T-helper 1 cell treated with Interleukin-12 subunit alpha and Interleukin-12 subunit beta and Interleukin-4 antibody, amounts not matched to agents 30 μg/mL and 1 μg/mL, for 36 hours (primary cell): ENCODE measurements at regions not wholly inside any gene's neighbourhood (a gene's known extent, or its start where the extent isn't known, plus 50 kb on each side); places are given as distances from the start of the nearest gene placed in this dataset.

ENCODE experiments used
- H3K27ac Mint-ChIP-seq: one replicate; pipeline ENCODE4 v1.8.0; 2021; ENCODE audit warnings: mild to moderate bottlenecking, mixed read lengths
- H3K27me3 Mint-ChIP-seq: one replicate; pipeline ENCODE4 v1.8.0; 2021; ENCODE audit warnings: low read depth, mixed read lengths
- H3K36me3 Mint-ChIP-seq: one replicate; pipeline ENCODE4 v1.8.0; 2021; ENCODE audit warnings: low read depth, mixed read lengths
- H3K4me1 Mint-ChIP-seq: one replicate; pipeline ENCODE4 v1.8.0; 2021; ENCODE audit warnings: low read depth, mixed read lengths
- H3K4me3 Mint-ChIP-seq: one replicate; pipeline ENCODE4 v1.8.0; 2021; ENCODE audit warnings: mild to moderate bottlenecking, moderate library complexity, mixed read lengths
- H3K9me3 Mint-ChIP-seq: one replicate; pipeline ENCODE4 v1.8.0; 2021; ENCODE audit warnings: mixed read lengths

DNA sequence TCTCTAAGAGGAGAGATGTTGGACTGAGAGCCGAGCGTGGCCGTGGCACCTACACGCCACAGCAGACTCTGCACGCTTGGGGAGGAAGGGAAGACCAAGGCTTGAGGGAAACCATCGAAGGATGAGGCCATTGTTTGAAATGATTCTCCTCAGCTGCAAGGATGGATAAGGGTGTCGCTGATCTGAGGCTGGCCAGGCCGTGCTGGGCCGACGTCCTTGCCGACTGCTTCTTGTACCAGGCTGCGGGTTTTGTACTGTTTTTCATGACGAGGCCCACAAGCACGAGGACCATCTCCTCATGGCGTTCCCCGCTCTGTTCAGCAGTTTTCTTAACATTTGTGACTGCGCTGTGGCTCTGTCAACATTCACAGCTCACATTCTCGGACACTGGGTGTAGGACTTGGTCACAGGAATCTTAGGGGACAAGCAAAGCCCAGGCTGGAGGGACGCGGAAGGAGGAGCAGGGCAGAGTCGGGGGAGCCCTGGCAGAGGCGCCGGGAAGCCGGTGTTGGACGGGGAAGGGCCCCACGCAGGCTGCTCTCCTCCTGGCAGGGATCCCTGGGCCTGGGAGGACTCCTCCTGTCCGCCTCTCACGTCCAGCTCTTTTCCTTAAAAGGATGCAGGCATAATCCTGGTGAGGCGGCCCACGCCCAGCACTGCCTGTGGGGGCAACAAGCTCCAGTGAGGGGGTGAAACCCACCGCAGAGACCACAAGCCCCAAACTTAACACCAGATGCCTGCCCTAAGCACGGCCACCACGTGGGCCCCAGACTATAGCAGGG, 259.0 kb upstream of the SALL3 start:
- Mint-ChIP-seq H3K4me1 (no peaks in the 10 kb centered on the region), H3K36me3 (no peaks in the 10 kb centered on the region), H3K9me3 (no peaks in the 10 kb centered on the region), H3K4me3 (no peak overlapping the region), H3K27ac (no peak overlapping the region), H3K27me3 (peaks cover 8% of the 10 kb centered on the region)

DNA sequence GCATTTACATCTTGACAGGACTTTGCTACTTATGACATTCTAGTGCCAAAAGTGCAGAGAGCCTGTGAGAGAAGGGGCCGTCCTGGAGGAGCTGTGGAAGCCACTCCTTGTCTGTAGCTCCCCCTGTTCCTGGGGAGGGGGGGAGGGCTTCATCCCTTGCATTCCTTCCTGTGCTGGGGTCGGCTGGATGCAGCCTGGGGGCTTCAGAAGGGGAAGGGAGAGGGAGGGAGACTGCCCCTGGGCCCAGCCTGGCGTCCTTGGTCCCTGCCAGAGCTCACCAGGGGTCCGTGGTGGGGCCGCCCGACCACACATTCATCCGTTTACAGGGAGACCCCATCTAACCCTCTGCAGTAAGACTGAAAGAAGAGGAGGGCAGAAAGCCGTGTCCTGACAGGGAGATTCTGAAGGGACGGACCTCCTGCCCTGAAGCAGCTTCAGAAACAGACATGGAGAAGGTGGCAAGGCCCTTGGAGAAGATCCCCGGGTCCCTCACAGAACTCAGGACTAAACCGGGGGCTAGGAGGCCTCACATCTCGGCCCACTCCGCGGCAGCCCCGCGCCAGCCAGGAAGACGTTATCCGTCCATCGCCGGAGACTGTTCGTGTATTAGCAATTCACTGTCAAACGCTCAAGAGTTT, 258.3 kb upstream of the SALL3 start:
- H3K27ac Mint-ChIP-seq, result no peak overlapping the region
- no peak overlapping the region for H3K4me3 Mint-ChIP-seq
- no peaks in the 10 kb centered on the region for H3K36me3 Mint-ChIP-seq
- peaks cover 8% of the 10 kb centered on the region for H3K27me3 Mint-ChIP-seq
- H3K9me3 Mint-ChIP-seq, result no peaks in the 10 kb centered on the region
- H3K4me1 Mint-ChIP-seq, result no peaks in the 10 kb centered on the region

DNA sequence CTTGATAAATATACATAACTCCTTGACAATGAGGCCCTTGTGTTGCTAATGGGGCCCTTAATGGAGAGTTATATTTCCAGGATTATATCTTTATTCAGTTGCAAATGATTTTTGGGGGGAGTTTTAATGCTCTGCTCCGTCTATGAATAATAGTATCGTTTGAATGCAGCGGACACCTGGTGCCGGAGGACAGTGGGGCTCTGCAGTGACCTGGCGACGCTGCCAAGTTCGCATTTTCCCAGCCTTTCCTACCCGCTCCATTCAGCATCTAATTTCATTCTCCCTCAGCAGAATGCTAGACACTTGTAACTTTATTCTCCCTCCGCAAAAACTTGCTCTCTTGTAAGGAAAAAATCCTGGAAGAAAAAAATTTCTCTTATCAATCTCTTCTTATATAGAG, 257.6 kb upstream of the SALL3 start:
- Mint-ChIP-seq H3K27me3 (peaks cover 8% of the 10 kb centered on the region), H3K27ac (no peak overlapping the region), H3K36me3 (no peaks in the 10 kb centered on the region), H3K9me3 (no peaks in the 10 kb centered on the region), H3K4me1 (no peaks in the 10 kb centered on the region), H3K4me3 (no peak overlapping the region)

DNA sequence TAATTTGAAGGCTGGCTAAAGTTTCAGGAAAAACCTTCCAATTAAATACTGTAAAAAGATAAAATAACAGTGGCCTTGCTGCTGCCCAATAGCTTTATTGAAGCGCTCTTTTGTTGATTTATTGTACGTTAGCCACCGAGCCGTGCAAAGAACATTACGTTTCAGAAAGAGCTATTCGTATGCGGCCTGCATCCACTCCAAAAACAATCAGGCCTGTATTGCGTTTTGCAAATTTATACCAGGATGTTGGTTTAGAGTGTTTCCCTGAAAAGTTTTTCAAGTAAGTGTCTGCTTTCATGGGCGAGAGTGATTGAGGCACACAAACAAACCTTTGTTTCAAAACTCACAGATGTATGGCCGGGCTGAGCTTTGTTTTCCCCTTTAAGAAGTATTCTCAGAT, 257.2 kb upstream of the SALL3 start:
- no peaks in the 10 kb centered on the region for H3K36me3 Mint-ChIP-seq
- H3K27ac Mint-ChIP-seq, result no peak overlapping the region
- no peaks in the 10 kb centered on the region for H3K9me3 Mint-ChIP-seq

DNA sequence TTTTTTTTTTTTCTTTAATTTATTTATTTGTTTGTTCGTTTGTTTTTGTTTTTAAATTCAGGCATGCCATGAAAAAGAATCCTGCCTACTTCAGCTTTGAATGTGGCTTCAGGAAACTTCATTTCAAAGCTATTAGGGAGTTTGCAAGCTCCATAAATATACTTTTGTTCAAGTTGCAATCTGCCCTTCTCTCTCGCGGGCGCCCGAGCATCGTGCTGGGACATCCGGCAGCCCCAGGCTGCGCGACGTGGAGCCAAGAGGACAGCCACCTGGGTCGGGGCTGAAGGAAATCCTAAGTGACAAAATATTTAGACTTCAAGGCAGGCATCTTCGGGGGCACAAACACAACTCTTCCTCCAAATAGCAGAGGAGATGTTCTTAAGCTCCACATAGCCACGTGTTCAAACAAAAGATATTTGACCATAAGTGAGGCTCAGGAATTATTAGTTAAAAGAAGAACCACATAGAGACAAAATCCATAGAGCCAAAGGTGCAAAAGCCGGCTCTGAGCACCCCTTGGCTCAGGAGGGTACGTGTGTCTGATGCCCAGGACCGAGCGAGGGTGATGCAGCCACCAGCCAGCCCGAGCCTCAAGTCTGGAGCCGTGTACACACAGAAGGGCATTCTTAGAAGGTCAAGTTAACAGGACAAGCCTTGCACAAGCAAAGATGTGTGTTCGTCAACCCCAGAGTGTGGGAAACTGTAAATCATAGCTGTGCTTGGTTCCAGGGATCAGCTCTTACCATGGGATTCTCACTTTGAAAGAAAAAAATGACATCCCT, 256.5 kb upstream of the SALL3 start:
- H3K27ac Mint-ChIP-seq, result no peak overlapping the region
- H3K9me3 Mint-ChIP-seq, result no peaks in the 10 kb centered on the region
- no peaks in the 10 kb centered on the region for H3K36me3 Mint-ChIP-seq
- peaks cover 8% of the 10 kb centered on the region for H3K27me3 Mint-ChIP-seq
- no peak overlapping the region for H3K4me3 Mint-ChIP-seq
- no peaks in the 10 kb centered on the region for H3K4me1 Mint-ChIP-seq

More for the DNA sequence above, 257.2 kb upstream of the SALL3 start:
- peaks cover 8% of the 10 kb centered on the region for H3K27me3 Mint-ChIP-seq
- no peak overlapping the region for H3K4me3 Mint-ChIP-seq
- no peaks in the 10 kb centered on the region for H3K4me1 Mint-ChIP-seq

DNA sequence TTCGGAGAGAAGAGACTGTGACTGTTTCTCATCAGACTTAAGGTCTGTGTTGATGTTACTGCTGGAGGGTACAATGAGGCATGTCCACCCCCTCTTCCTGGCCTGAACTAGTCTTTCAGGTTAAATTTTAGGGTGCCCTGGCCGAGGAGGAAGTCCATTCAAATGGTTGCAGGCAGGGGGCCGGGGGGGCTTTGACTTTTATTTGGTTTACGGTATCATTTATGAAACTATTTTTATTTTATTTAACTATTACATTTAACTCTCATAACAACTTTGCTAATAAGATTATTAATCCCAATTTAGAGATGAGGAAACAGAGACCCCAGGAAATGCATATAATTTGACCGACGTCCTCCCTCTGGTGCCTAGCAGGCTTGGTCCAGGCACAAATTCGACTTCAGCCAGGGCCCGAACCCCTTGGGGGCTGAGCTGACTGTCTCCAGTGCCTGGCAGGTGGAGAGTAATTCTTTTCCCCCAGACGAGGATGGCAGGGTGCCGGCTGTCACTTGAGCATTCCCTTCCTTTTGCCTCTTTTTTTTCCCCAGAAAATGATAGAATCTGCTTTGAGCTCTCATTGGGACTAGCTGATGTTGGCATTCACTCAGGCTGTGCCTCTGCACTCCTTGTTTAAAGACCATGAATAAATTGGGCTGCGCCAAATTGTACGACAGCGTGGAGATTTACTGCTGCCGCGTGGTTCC, 255.3 kb upstream of the SALL3 start:
- Mint-ChIP-seq H3K27me3 (peaks cover 8% of the 10 kb centered on the region), H3K9me3 (no peaks in the 10 kb centered on the region), H3K36me3 (no peaks in the 10 kb centered on the region), H3K4me1 (no peaks in the 10 kb centered on the region), H3K27ac (no peak overlapping the region), H3K4me3 (no peak overlapping the region)

DNA sequence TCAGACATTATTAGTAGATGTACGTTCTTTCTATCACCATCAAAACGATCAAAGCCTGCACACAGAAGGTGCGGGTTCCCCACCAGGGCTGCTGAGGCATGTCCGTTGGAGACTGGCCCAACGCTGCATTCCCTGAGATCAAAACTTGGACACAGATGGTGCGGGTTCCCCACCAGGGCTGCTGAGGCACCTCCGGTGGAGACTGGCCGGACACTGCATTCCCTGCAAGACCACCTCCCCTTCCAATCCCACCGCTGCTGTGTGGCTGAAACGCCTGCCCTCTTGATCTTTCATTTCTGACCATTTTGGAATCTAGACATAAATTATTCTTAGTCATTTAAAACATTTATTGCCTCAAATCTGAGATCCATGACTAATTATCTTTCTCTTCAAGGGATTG, 254.2 kb upstream of the SALL3 start:
- no peak overlapping the region for H3K4me3 Mint-ChIP-seq
- H3K27me3 Mint-ChIP-seq, result peaks cover 8% of the 10 kb centered on the region
- H3K27ac Mint-ChIP-seq, result no peak overlapping the region
- no peaks in the 10 kb centered on the region for H3K9me3 Mint-ChIP-seq
- no peaks in the 10 kb centered on the region for H3K36me3 Mint-ChIP-seq
- H3K4me1 Mint-ChIP-seq, result no peaks in the 10 kb centered on the region

DNA sequence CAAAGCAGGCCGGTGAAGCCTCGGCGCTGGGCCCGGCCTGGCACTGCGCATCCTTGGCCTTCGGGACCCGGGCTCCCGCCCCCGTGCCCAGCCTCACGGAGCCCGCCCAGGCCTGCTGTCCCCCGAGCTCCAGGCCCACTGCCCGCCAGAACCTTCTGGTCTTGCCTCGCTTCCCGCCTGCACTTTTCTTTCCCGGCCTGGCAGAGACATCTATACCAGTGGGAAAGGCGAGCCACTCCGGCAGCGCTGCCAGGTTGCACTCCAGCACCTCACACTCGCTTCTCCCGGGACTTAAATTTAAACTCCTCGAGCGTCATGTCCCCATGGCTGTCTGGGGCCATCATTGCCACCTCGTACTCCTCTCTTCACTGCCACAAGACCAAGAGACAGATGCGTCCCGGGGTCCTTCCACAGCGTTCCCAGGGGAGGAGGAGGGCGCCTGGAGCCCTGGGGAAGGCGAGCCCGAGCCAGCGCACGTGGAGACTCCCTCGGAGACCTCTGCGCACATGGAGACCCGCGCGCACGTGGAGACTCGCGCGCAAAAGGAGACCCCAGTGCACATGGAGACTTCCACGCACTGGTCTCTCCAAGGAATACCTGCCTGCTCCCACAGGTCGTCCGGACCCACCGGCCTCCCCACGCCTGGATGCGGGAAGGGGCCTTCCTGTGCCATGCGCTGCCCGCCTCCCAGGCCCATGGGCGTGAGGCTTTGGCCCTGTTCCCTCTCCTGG, 253.1 kb upstream of the SALL3 start:
- Mint-ChIP-seq H3K9me3 (no peaks in the 10 kb centered on the region), H3K27me3 (peaks cover 8% of the 10 kb centered on the region), H3K4me3 (no peak overlapping the region), H3K4me1 (no peaks in the 10 kb centered on the region), H3K36me3 (no peaks in the 10 kb centered on the region), H3K27ac (no peak overlapping the region)

DNA sequence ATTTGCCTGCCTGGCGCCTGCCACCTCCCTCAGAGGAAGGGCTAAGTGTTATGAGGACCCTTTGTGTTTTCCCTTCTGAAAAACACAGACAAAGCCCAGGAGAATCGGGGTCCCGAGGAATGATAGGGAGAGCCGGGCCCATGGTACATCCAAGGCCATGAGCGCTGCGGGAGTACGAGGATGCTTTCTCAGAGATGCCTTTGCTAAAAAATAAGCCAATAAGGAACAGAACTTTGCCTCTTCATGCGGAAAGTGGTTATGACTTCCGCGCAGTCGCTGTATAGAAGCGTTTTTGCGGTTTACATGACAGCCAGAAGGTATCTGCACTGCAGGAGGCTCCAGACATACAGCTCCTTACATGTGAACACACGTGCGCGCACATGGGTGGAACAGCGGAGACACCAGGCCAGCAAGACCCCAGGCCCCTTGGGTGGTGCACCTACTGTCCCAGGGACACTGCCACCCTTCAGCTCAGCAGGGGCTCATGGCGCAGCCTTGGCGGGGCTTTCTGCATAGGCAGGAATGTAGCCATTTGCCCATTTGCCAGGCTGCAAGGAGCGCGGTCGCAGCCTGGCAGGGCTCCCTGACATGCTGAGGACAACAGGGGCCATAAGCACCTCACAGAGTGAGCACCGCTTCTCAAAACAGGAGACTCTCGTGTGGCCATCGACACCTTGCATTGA, 252.4 kb upstream of the SALL3 start:
- no peaks in the 10 kb centered on the region for H3K36me3 Mint-ChIP-seq
- no peak overlapping the region for H3K4me3 Mint-ChIP-seq

DNA sequence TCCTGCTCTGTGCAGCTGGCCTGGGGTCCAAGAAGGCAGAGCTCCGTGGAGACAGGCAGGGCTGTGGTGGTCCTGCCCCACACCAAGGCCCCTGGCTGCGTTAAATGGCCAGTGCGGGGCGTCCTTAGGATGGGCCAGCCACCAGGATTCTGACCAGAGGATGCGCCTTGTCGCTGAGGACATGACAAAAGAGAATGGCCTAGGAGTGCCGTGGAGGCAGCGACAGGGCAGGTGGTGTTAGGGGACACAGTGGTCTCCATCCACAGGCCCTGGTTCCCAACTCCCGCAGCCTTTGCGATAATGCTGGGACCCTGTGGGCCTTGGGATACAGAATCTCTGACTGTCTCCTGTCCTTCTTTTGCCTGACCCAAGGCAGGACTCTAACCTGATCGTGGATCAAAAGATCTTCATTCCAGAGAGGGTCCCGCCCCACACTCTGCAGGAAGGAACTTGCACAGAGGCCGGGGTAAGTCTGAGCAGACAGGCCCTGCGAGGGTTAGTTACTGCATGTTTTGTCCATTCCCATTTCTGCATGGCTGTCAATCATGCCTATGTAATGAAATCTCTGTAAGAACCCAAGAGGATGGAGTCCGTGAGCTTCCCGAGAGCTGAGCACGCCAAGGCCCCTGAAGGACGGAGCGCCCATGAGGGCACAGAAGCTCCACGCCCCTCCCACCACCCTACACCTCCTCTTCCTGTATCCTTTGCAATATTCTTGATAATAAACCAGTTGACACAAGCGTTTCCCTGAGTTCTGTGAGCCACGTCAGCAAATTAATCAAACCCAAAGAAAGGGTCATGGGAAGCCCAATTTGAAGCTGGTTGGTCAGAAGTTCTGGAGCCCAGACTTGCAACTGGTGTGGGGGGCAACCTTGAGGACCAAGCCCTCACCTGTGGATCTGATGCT, 251.5 kb upstream of the SALL3 start:
- Mint-ChIP-seq H3K27me3 (no peaks in the 10 kb centered on the region), H3K4me1 (no peaks in the 10 kb centered on the region), H3K4me3 (no peak overlapping the region), H3K9me3 (no peaks in the 10 kb centered on the region), H3K27ac (no peak overlapping the region), H3K36me3 (no peaks in the 10 kb centered on the region)

More for the DNA sequence above, 252.4 kb upstream of the SALL3 start:
- H3K9me3 Mint-ChIP-seq, result no peaks in the 10 kb centered on the region
- peaks cover 4% of the 10 kb centered on the region for H3K27me3 Mint-ChIP-seq
- no peaks in the 10 kb centered on the region for H3K4me1 Mint-ChIP-seq
- H3K27ac Mint-ChIP-seq, result no peak overlapping the region

DNA sequence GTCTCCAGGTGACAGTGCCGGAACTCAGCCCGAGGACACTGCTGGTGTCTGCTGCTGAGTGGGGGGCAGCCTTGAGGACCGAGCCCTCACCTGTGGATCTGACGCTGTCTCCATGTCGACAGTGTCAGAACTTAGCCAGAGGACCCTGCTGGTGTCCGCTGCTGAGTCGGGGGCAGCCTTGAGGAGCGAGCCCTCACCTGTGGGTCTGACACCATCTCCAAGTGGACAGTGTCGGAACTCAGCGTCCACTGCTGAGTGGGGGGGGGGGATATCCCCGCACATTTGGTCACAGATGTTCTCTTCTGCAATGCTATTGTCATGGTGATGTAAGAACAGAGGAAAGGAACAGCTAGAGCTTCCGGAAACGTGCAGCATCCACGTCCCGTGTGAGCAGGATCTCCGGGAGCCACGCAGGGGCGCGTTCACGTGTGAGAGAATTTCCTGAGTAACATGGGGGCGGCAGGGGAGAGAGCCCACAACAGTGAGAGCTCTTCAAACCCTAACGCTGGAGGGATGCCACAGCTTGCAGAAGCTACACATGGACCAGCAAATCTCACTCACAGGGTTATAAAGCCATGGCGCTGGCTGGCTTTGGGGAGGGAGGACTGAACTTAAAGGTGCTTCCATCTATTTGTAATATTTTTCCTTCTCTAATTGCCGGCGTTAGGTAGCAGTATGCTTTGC, 250.7 kb upstream of the SALL3 start:
- Mint-ChIP-seq H3K4me3 (no peak overlapping the region), H3K27ac (no peak overlapping the region), H3K27me3 (no peaks in the 10 kb centered on the region), H3K36me3 (no peaks in the 10 kb centered on the region), H3K4me1 (no peaks in the 10 kb centered on the region), H3K9me3 (no peaks in the 10 kb centered on the region)

DNA sequence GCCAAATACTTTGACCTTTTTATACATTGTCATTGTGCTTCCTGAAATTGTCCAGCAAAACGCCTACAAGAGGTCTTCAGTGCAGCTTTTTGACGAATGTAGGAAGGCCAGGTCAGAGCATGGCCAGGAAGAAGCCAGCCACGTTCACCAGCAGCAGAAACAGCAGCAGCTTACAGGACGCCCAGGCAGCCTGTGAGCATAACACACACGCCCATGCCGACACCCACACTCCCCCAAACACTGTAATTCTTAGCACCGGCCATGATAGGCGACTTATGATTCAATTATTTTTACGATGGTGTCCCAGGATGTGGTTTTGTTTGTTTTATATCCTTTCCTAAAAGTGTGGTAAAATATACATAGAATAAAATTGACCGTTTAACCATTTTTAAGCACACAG, 249.1 kb upstream of the SALL3 start:
- Mint-ChIP-seq H3K36me3 (no peaks in the 10 kb centered on the region), H3K27ac (no peak overlapping the region), H3K9me3 (no peaks in the 10 kb centered on the region), H3K27me3 (no peaks in the 10 kb centered on the region), H3K4me3 (no peak overlapping the region), H3K4me1 (no peaks in the 10 kb centered on the region)
